ENCODE measurements at regions not wholly inside any gene's neighbourhood (a gene's known extent, or its start where the extent isn't known, plus 50 kb on each side); places are given as distances from the start of the nearest gene placed in this dataset.

GRCh38 chr22:48800886-48801607 lies 1026.6 kb downstream of the BRD1 start:
- TF ChIP-seq GLIS3 (CRISPR knock-in tag; IDR thresholded peaks at IDR 0.05) (no peak), CSDC2 (CRISPR knock-in tag; IDR thresholded peaks at IDR 0.05) (no peak), TOX (CRISPR knock-in tag; IDR thresholded peaks at IDR 0.05; ENCODE audit: borderline replicate concordance) (no peak), TCF4 (CRISPR knock-in tag; IDR thresholded peaks at IDR 0.05; ENCODE audit: borderline replicate concordance) (no peak), SNAI2 (CRISPR knock-in tag; IDR thresholded peaks at IDR 0.05) (no peak), ZFP3 (CRISPR knock-in tag; IDR thresholded peaks at IDR 0.05) (no peak), RARB (CRISPR knock-in tag; IDR thresholded peaks at IDR 0.05) (no peak), ESRRG (CRISPR knock-in tag; IDR thresholded peaks at IDR 0.05) (no peak), ARNTL (CRISPR knock-in tag; IDR thresholded peaks at IDR 0.05; ENCODE audit: borderline replicate concordance, low read depth) (no peak), BACH2 (CRISPR knock-in tag; IDR thresholded peaks at IDR 0.05; ENCODE audit: borderline replicate concordance) (no peak)
- TF ChIP-seq, protein P1, sequence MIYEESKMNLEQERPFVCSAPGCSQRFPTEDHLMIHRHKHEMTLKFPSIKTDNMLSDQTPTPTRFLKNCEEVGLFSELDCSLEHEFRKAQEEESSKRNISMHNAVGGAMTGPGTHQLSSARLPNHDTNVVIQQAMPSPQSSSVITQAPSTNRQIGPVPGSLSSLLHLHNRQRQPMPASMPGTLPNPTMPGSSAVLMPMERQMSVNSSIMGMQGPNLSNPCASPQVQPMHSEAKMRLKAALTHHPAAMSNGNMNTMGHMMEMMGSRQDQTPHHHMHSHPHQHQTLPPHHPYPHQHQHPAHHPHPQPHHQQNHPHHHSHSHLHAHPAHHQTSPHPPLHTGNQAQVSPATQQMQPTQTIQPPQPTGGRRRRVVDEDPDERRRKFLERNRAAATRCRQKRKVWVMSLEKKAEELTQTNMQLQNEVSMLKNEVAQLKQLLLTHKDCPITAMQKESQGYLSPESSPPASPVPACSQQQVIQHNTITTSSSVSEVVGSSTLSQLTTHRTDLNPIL (CRISPR knock-in tag; IDR thresholded peaks at IDR 0.05; ENCODE audit: low read depth), result no peak
- TF ChIP-seq, protein P2, sequence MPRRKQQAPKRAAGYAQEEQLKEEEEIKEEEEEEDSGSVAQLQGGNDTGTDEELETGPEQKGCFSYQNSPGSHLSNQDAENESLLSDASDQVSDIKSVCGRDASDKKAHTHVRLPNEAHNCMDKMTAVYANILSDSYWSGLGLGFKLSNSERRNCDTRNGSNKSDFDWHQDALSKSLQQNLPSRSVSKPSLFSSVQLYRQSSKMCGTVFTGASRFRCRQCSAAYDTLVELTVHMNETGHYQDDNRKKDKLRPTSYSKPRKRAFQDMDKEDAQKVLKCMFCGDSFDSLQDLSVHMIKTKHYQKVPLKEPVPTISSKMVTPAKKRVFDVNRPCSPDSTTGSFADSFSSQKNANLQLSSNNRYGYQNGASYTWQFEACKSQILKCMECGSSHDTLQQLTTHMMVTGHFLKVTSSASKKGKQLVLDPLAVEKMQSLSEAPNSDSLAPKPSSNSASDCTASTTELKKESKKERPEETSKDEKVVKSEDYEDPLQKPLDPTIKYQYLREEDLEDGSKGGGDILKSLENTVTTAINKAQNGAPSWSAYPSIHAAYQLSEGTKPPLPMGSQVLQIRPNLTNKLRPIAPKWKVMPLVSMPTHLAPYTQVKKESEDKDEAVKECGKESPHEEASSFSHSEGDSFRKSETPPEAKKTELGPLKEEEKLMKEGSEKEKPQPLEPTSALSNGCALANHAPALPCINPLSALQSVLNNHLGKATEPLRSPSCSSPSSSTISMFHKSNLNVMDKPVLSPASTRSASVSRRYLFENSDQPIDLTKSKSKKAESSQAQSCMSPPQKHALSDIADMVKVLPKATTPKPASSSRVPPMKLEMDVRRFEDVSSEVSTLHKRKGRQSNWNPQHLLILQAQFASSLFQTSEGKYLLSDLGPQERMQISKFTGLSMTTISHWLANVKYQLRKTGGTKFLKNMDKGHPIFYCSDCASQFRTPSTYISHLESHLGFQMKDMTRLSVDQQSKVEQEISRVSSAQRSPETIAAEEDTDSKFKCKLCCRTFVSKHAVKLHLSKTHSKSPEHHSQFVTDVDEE (CRISPR knock-in tag; IDR thresholded peaks at IDR 0.05), result no peak

Data from SK-N-SH treated with all-trans-retinoic acid at 6 μM for 48 hours (cell line).